Stomach (tissue), 8 donors: ENCODE measurements at regions not wholly inside any gene's neighbourhood (a gene's known extent, or its start where the extent isn't known, plus 50 kb on each side); places are given as distances from the start of the nearest gene placed in this dataset.
A peak's percentile ranks its signal among the peaks of the same experiment; 100 is the strongest.

Source experiments
- DNase-seq, 2 donors: peaks; one replicate each; pipeline versions ENCODE4 v3.0.0 to v3.0.0-alpha.2; 2013 to 2019
- H3K27ac ChIP-seq, 5 donors: fragments of 200-600 bp in 4 of 5; sonication (generic) in 4 of 5; one replicate each; pipeline ENCODE4 v1.5.1; 2013 to 2019; ENCODE audit warnings: mild to moderate bottlenecking in 1 of 5, moderate library complexity in 1 of 5
- H3K27me3 ChIP-seq, 3 donors: fragments of 200-600 bp; sonication (generic); one replicate each; pipeline ENCODE4 v1.5.1; 2017 to 2019; ENCODE audit warnings: mixed run types in 1 of 3
- H3K36me3 ChIP-seq, 4 donors: fragments of 200-600 bp; sonication (generic); 1 replicate in 3 of 4; 2 replicates in 1 of 4; pipeline ENCODE4 v1.5.1; 2016 to 2019
- H3K4me1 ChIP-seq, 4 donors: fragments of 200-600 bp; sonication (generic); one replicate each; pipeline ENCODE4 v1.5.1; 2016 to 2019
- H3K4me3 ChIP-seq, 4 donors: fragments of 200-600 bp; sonication (generic) in 3 of 4; one replicate each; pipeline ENCODE4 v1.5.1; 2016 to 2019; ENCODE audit warnings: mild to moderate bottlenecking in 1 of 4
- H3K9me3 ChIP-seq, 4 donors: fragments of 200-600 bp; sonication (generic); one replicate each; pipeline ENCODE4 v1.5.1; 2016 to 2019
- EP300 ChIP-seq: sonication (generic); formaldehyde crosslinking; IDR thresholded peaks from one replicate; pipeline ENCODE4 v1.6.1; 2017; ENCODE audit warnings: antibody characterized with exemption
- POLR2A ChIP-seq, 4 donors: fragments of 450-650 bp; IDR thresholded peaks; one replicate each; pipeline ENCODE4 v1.6.1; 2016; ENCODE audit warnings: antibody characterized with exemption in 4 of 4, control low read depth in 2 of 4, mild to moderate bottlenecking in 1 of 4, moderate library complexity in 1 of 4
- POLR2AphosphoS5 ChIP-seq, 3 donors: sonication (generic); formaldehyde crosslinking; IDR thresholded peaks; one replicate each; pipeline ENCODE4 v1.6.1; 2016; ENCODE audit warnings: antibody characterized with exemption in 3 of 3
- WGBS, 5 donors: extraction: QIAGEN DNeasy Blood & Tissue Kit in 3 of 5; methylation state at CpG; one replicate each; pipeline versions ENCODE4 v1.1.5 to v1.1.7; 2013 to 2018; 5-methylcytosine and 5-hydroxymethylcytosine counted together
- intact Hi-C: fragments of 100-400 bp; cut with DNase I; formaldehyde crosslinking; loops from one replicate; pipeline ENCODE4 v1.15.1; 2023; ENCODE audit warnings: low total_unique reads
- TF ChIP-seq, protein P1 (sequence below), 7 experiments: fragments of 450-650 bp in 4 of 7; fragments of 200-600 bp in 3 of 7; sonication (generic) in 3 of 7; IDR thresholded peaks; one replicate each; pipeline ENCODE4 v1.5.1; 2016 to 2019; ENCODE audit warnings: antibody characterized with exemption in 7 of 7, control low read depth in 2 of 7, mild to moderate bottlenecking in 1 of 7
- donor health status: healthy with polysubstance abuse.
- donor health status: Bipolar disorder and iron deficiency.
- donor health status: healthy.

DNA sequence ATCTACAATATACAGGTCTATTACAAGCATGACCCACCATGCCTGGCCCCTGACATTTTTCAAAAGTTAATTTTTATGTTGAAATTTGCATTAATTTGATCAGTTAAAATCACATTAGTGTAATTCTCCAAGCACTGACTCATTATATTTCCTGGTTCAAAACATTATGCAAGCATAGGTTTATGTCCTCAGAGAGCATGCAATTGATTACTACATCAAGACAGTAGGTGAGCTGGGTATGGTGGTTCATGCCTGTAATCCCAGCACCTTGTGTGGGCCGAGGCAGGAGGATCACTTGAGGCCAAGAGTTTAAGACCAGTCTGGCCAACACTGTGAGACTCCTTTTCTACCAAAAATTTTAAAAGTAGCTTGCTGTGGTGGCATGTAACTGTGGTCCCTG lies 248.8 kb upstream of the KLHL1 start:
- Histone ChIP-seq H3K36me3 (no peaks in the 10 kb centered on the region), H3K4me3 (no peak overlapping the region), H3K27me3 (no peaks in the 10 kb centered on the region), H3K27ac (no peak overlapping the region), H3K4me1 (no peaks in the 10 kb centered on the region), H3K9me3 (no peaks in the 10 kb centered on the region)
- 67 to 84% (median 76%) methylated on average over 1 of the region's 1 CpG for WGBS, 5 donors
- intact Hi-C loops: no loop called here
- TF ChIP-seq EP300 (no peak), POLR2AphosphoS5 (IDR thresholded peaks at IDR 0.05) (no peak), POLR2A (IDR thresholded peaks at IDR 0.05) (no peak)
- TF ChIP-seq, protein P1, sequence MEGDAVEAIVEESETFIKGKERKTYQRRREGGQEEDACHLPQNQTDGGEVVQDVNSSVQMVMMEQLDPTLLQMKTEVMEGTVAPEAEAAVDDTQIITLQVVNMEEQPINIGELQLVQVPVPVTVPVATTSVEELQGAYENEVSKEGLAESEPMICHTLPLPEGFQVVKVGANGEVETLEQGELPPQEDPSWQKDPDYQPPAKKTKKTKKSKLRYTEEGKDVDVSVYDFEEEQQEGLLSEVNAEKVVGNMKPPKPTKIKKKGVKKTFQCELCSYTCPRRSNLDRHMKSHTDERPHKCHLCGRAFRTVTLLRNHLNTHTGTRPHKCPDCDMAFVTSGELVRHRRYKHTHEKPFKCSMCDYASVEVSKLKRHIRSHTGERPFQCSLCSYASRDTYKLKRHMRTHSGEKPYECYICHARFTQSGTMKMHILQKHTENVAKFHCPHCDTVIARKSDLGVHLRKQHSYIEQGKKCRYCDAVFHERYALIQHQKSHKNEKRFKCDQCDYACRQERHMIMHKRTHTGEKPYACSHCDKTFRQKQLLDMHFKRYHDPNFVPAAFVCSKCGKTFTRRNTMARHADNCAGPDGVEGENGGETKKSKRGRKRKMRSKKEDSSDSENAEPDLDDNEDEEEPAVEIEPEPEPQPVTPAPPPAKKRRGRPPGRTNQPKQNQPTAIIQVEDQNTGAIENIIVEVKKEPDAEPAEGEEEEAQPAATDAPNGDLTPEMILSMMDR (IDR thresholded peaks at IDR 0.05): no peak
- no peak for DNase-seq

DNA sequence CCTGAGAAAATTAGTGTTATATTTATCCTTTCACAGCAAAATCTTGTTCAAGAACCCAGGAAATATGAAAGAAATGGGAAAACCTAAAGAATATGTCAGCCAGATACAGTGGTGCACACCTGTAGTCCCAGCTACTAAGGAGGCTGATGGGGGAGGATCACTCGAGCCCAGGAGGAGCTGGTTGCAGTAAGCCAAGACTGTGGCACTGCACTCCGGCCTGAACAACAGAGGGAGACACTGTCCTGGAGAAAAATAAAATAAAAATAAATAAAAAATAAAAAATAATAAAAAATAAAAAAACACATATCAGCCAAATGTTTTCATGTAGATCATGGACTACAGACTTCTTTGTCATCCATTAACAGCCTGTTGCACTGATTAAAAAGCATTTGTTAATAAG lies 244.8 kb upstream of the KLHL1 start:
- intact Hi-C loops: no loop called here
- Histone ChIP-seq H3K27me3 (no peaks in the 10 kb centered on the region), H3K9me3 (no peaks in the 10 kb centered on the region), H3K4me1 (no peaks in the 10 kb centered on the region), H3K36me3 (no peaks in the 10 kb centered on the region), H3K4me3 (no peak overlapping the region), H3K27ac (no peak overlapping the region)
- DNase-seq: no peak
- WGBS, 5 donors: 30 to 40% (median 35%) methylated on average over 2 of the region's 2 CpGs
- no peak for TF ChIP-seq EP300
- TF ChIP-seq, protein P1 (IDR thresholded peaks at IDR 0.05): no peak
- TF ChIP-seq POLR2AphosphoS5 (IDR thresholded peaks at IDR 0.05): no peak
- no peak for TF ChIP-seq POLR2A (IDR thresholded peaks at IDR 0.05)

DNA sequence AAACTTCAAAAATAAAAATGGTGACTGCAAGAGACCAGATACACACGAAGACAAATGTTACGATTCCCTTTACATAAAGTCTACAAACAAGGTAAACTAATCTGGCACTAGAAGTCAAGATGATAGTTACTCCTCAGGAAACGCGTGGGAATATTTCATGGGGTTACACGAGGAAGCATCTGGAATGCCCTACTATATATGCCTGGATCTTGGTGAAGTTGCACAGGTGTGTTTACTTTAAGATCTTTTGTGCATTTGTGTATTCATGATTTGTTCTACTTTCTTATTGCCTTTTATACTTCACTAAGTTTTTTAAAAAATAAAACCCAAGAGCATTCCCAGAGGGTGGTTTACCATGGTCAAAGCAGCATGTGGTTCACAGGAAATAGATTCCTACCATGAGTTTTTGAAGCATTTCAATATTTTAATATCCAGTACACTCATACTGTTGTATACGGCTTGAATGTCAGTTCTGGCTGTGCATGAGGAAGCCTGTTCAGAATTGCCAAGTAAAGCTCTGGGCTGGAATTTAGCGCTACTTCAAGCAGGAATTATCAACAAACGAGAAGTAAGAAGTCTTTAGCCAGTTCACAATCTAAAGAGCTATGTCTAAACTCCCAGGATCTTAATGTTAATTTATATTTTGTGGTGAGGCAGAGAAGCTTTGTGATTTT lies 239.8 kb upstream of the KLHL1 start:
- H3K4me1 ChIP-seq: no peaks in the 10 kb centered on the region
- no peaks in the 10 kb centered on the region for H3K9me3 ChIP-seq
- no peak overlapping the region for H3K4me3 ChIP-seq
- no peak for DNase-seq
- H3K36me3 ChIP-seq: no peaks in the 10 kb centered on the region
- intact Hi-C loops: no loop called here
- no peak overlapping the region for H3K27ac ChIP-seq
- TF ChIP-seq, protein P1 (IDR thresholded peaks at IDR 0.05): no peak
- TF ChIP-seq POLR2A (IDR thresholded peaks at IDR 0.05): no peak
- TF ChIP-seq POLR2AphosphoS5 (IDR thresholded peaks at IDR 0.05): no peak
- TF ChIP-seq EP300: no peak
- no peaks in the 10 kb centered on the region for H3K27me3 ChIP-seq
- WGBS, 5 donors: 54 to 71% (median 67%) methylated on average over 8 of the region's 8 CpGs

DNA sequence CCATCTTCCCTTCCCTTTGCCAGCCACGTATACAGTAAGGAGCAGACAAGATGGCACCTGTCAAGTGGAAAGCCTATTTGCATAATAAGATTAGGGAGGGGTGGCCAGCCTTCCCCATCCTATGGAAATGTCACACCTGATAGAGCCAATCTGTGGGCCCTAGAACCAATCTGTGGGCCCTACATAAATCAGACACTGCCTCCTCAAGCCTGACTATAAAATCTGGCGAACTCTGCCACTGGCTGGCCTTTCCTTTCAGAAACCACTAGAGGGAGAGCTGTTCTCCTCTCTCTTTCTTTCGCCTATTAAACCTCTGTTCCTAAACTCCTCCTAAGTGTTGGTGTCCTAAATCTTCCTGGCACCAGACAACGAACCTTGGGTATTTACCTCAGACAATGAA lies 231.5 kb upstream of the KLHL1 start:
- intact Hi-C loops: loop anchor here (10.0 kb wide), 1 partner anchor 225 kb away; no protein-coding TSS in a partner anchor
- WGBS, 5 donors: 47 to 59% (median 51%) methylated on average over 4 of the region's 4 CpGs
- Histone ChIP-seq H3K36me3 (no peaks in the 10 kb centered on the region), H3K27me3 (no peaks in the 10 kb centered on the region), H3K4me3 (no peak overlapping the region), H3K4me1 (no peaks in the 10 kb centered on the region), H3K9me3 (no peaks in the 10 kb centered on the region), H3K27ac (no peak overlapping the region)
- DNase-seq: peak in 1 of 2 donors; percentile 28
- TF ChIP-seq, protein P1 (IDR thresholded peaks at IDR 0.05): peak in 4 of 7 experiments; percentile 20 to 44 (median 41)
- no peak for TF ChIP-seq POLR2A (IDR thresholded peaks at IDR 0.05)
